CD4-positive, alpha-beta T cell (primary cell): ENCODE measurements at regions not wholly inside any gene's neighbourhood (a gene's known extent, or its start where the extent isn't known, plus 50 kb on each side); places are given as distances from the start of the nearest gene placed in this dataset.

Experiments
- ATAC-seq: fragments of 200-7000 bp; cut with Tn5 transposase; one replicate; pipeline ENCODE4 v1.10.0; 2022; ENCODE audit warnings: mild to moderate bottlenecking; ENCODE audit not compliant: poor library complexity
- CTCF ChIA-PET: fragments of 350-600 bp; sonication (Branson Sonifier 250); formaldehyde crosslinking; loops from one replicate; lab custom pipeline; 2021; ENCODE audit warnings: antibody characterized with exemption, inconsistent platforms; lab: Charles Lee
- POLR2A ChIA-PET: fragments of 350-600 bp; sonication (Branson Sonifier 250); formaldehyde crosslinking; loops from one replicate; lab custom pipeline; 2021; ENCODE audit warnings: antibody characterized with exemption, inconsistent platforms; lab: Charles Lee
- DNase-seq, 14 experiments: peaks; one replicate each; pipeline ENCODE4 v3.0.0-alpha.2; 2013 to 2020; ENCODE audit warnings: mixed read lengths in 2 of 14
- H3K27ac ChIP-seq, 2 donors: one replicate each; pipeline versions ENCODE4 v1.5.1 to v1.7.0; 2013; ENCODE audit warnings: low read length in 2 of 2, low read depth in 1 of 2, mild to moderate bottlenecking in 1 of 2
- H3K27me3 ChIP-seq, 2 experiments: 1 replicate in 1 of 2; 2 replicates in 1 of 2; pipeline versions ENCODE4 v1.6.1 to v1.7.0; 2013; ENCODE audit warnings: low read length in 2 of 2, control low read depth in 1 of 2, mild to moderate bottlenecking in 1 of 2, moderate library complexity in 1 of 2; ENCODE audit not compliant: insufficient read depth in 2 of 2, control insufficient read depth in 1 of 2
- H3K36me3 ChIP-seq: one replicate; pipeline ENCODE4 v1.6.1; 2013; ENCODE audit warnings: low read length, control low read depth; ENCODE audit not compliant: insufficient read depth
- H3K4me1 ChIP-seq: one replicate; pipeline ENCODE4 v1.6.1; 2013; ENCODE audit warnings: low read length, control low read depth; ENCODE audit not compliant: insufficient read depth
- H3K4me3 ChIP-seq: one replicate; pipeline ENCODE4 v1.5.1; 2013; ENCODE audit warnings: mild to moderate bottlenecking, low read length, moderate library complexity
- H3K9me3 ChIP-seq, 2 experiments: 1 replicate in 1 of 2; 2 replicates in 1 of 2; pipeline versions ENCODE4 v1.6.1 to v1.7.0; 2013; ENCODE audit warnings: low read length in 2 of 2, mild to moderate bottlenecking in 2 of 2, control low read depth in 1 of 2, moderate library complexity in 1 of 2; ENCODE audit not compliant: control insufficient read depth in 1 of 2, insufficient read depth in 1 of 2
- H3K27ac Mint-ChIP-seq: one replicate; pipeline ENCODE4 v1.8.0; 2020; ENCODE audit warnings: mixed read lengths
- H3K27me3 Mint-ChIP-seq: one replicate; pipeline ENCODE4 v1.8.0; 2021; ENCODE audit warnings: mixed read lengths
- H3K36me3 Mint-ChIP-seq: one replicate; pipeline ENCODE4 v1.8.0; 2021; ENCODE audit warnings: low read depth, mixed read lengths
- H3K4me1 Mint-ChIP-seq: one replicate; pipeline ENCODE4 v1.8.0; 2021; ENCODE audit warnings: low read depth, mixed read lengths
- H3K4me3 Mint-ChIP-seq: one replicate; pipeline ENCODE4 v1.8.0; 2020; ENCODE audit warnings: mild to moderate bottlenecking, mixed read lengths
- H3K9me3 Mint-ChIP-seq: one replicate; pipeline ENCODE4 v1.8.0; 2020; ENCODE audit warnings: mixed read lengths
- intact Hi-C, 2 experiments: fragments of 100-400 bp; cut with DNase I in 1 of 2; cut with micrococcal nuclease in 1 of 2; formaldehyde crosslinking; loops; one replicate each; pipeline versions ENCODE4 v1.15.1 to v1.9.0; 2023 to 2025; cut with DNase I, micrococcal nuclease
- TF ChIP-seq, protein P1 (sequence below): fragments of 200-600 bp; IDR thresholded peaks from one replicate; pipeline ENCODE4 v1.8.0; 2022; ENCODE audit warnings: antibody characterized with exemption, mild to moderate bottlenecking

DNA sequence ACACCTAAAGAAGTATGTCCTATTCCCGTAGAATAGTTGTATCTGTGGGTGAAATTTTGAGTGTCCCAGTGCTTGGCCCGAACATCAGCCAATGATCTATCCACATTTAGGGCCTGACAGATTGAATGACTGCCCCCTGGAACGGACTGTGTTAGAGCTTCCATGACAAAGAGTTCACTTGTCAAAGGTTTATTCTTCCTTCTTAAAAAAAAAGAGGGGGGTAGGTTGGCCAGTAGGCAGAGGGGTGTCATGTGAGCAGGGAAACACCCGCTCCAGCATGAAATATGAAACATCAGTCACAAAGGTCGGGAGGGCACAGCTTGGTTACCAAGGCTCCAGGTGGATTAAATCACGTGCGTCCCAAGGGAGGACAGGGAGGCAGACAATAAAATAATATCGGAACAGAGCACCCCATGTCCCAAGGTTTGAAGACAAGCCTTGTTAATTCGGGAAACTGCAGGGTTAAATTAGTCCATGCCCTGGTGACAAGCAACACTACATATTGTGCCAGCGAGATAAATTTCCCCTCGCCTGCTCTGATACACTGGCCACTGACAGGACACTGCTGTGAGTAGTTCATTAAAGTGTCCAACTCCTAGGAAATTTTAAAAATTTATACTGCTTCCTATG, 401.2 kb downstream of the IRX1 start:
- intact Hi-C loops: no loop called here
- H3K4me3 ChIP-seq: no peak overlapping the region
- CTCF ChIA-PET: no interaction called here
- ATAC-seq: no peak
- H3K9me3 Mint-ChIP-seq: no peaks in the 10 kb centered on the region
- H3K27me3 ChIP-seq: no peaks in the 10 kb centered on the region
- H3K4me1 Mint-ChIP-seq: no peaks in the 10 kb centered on the region
- DNase-seq: no peak
- POLR2A ChIA-PET: no interaction called here
- H3K36me3 ChIP-seq: no peaks in the 10 kb centered on the region
- no peaks in the 10 kb centered on the region for H3K36me3 Mint-ChIP-seq
- H3K4me1 ChIP-seq: no peaks in the 10 kb centered on the region
- H3K27ac Mint-ChIP-seq: no peak overlapping the region
- no peaks in the 10 kb centered on the region for H3K27me3 Mint-ChIP-seq
- TF ChIP-seq, protein P1, sequence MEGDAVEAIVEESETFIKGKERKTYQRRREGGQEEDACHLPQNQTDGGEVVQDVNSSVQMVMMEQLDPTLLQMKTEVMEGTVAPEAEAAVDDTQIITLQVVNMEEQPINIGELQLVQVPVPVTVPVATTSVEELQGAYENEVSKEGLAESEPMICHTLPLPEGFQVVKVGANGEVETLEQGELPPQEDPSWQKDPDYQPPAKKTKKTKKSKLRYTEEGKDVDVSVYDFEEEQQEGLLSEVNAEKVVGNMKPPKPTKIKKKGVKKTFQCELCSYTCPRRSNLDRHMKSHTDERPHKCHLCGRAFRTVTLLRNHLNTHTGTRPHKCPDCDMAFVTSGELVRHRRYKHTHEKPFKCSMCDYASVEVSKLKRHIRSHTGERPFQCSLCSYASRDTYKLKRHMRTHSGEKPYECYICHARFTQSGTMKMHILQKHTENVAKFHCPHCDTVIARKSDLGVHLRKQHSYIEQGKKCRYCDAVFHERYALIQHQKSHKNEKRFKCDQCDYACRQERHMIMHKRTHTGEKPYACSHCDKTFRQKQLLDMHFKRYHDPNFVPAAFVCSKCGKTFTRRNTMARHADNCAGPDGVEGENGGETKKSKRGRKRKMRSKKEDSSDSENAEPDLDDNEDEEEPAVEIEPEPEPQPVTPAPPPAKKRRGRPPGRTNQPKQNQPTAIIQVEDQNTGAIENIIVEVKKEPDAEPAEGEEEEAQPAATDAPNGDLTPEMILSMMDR: no peak
- H3K4me3 Mint-ChIP-seq: no peak overlapping the region
- H3K27ac ChIP-seq: no peak overlapping the region
- peaks cover 0 to 39% of the 10 kb centered on the region in 2 experiments for H3K9me3 ChIP-seq

DNA sequence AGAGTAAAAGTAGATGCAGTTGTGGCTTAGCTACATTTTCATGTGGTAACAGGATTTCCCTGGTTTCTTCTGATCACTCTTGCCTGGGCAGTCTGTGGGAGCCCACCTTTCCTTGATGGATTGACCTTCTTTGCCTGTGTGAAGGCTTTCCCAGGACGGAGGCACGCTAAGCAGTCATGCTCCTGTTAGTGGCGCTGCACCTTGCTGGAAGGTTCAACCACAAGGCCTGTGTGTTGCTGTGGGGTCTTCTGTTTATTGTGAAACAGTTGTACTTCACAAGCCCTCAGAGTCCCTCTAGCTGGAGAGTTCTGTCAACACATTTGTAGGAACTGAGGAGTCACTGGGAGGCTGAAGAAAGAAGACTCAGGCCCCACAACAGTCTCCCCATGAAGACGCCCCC, 402.0 kb downstream of the IRX1 start:
- Histone ChIP-seq H3K4me3 (no peak overlapping the region), H3K27me3 (no peaks in the 10 kb centered on the region), H3K36me3 (no peaks in the 10 kb centered on the region), H3K27ac (no peak overlapping the region), H3K9me3 (peaks cover 0 to 39% of the 10 kb centered on the region in 2 experiments), H3K4me1 (no peaks in the 10 kb centered on the region)
- POLR2A ChIA-PET: no interaction called here
- CTCF ChIA-PET: no interaction called here
- no peaks in the 10 kb centered on the region for H3K9me3 Mint-ChIP-seq
- H3K36me3 Mint-ChIP-seq: no peaks in the 10 kb centered on the region
- H3K4me3 Mint-ChIP-seq: no peak overlapping the region
- H3K27me3 Mint-ChIP-seq: no peaks in the 10 kb centered on the region
- intact Hi-C loops: no loop called here
- H3K27ac Mint-ChIP-seq: no peak overlapping the region
- no peaks in the 10 kb centered on the region for H3K4me1 Mint-ChIP-seq
- TF ChIP-seq, protein P1: no peak
- ATAC-seq (no peak), DNase-seq (no peak)

DNA sequence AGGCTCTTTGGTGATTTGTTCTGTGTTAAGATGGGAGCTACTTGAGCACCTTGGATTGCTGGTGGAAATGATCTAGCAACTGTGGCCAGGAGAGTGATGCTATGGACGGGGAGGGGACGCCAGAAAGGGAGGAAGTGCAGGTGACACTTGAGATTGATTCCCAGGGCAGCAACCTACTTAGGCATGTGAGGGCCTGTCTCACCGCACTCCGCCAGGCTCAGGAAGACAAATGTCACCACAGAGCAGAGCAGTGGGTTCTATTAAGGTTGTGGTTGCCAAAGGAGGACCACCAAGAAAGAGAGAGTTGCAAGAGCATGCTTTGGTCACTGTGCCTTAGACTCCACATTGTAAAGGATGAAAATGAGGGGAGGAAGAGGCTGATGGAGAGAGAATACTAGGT, 404.3 kb downstream of the IRX1 start:
- H3K36me3 Mint-ChIP-seq: no peaks in the 10 kb centered on the region
- ATAC-seq: no peak
- no peaks in the 10 kb centered on the region for H3K36me3 ChIP-seq

More for the DNA sequence above, 404.3 kb downstream of the IRX1 start:
- ChIA-PET CTCF (no interaction called here), POLR2A (no interaction called here)
- TF ChIP-seq, protein P1: no peak
- intact Hi-C loops: no loop called here
- no peak overlapping the region for H3K27ac Mint-ChIP-seq
- no peak overlapping the region for H3K4me3 Mint-ChIP-seq
- no peaks in the 10 kb centered on the region for H3K27me3 Mint-ChIP-seq
- no peaks in the 10 kb centered on the region for H3K9me3 Mint-ChIP-seq
- H3K4me1 ChIP-seq: no peaks in the 10 kb centered on the region
- H3K4me3 ChIP-seq: no peak overlapping the region
- no peak for DNase-seq
- H3K9me3 ChIP-seq: peaks cover 0 to 25% of the 10 kb centered on the region in 2 experiments
- H3K27me3 ChIP-seq: no peaks in the 10 kb centered on the region
- no peak overlapping the region for H3K27ac ChIP-seq
- no peaks in the 10 kb centered on the region for H3K4me1 Mint-ChIP-seq
